ENCODE measurements at regions not wholly inside any gene's neighbourhood (a gene's known extent, or its start where the extent isn't known, plus 50 kb on each side); places are given as distances from the start of the nearest gene placed in this dataset.

- no peak overlapping the region for H3K4me3 ChIP-seq (ENCODE audit: low read depth, poor library complexity, severe bottlenecking)
- DNase-seq (ENCODE audit: low spot score in 2 of 2), result no peak
- 55 to 63% methylated on average over 2 of the region's 2 CpGs for WGBS, 2 donors
- no peak for TF ChIP-seq POLR2A (IDR thresholded peaks at IDR 0.05)
- TF ChIP-seq CTCF (IDR thresholded peaks at IDR 0.05), result no peak
- intact Hi-C loops (cut with DNase I; ENCODE audit: low total_unique reads), result no loop called here
These were observed 1157.2 kb upstream of the ADGRL3 start for GRCh38 chr4:60042941-60043340.

- TF ChIP-seq CTCF (IDR thresholded peaks at IDR 0.05) (no peak), POLR2A (IDR thresholded peaks at IDR 0.05) (no peak)
- intact Hi-C loops (cut with DNase I; ENCODE audit: low total_unique reads), result no loop called here
- no peak overlapping the region for H3K4me3 ChIP-seq (ENCODE audit: low read depth, poor library complexity, severe bottlenecking)
- no peak for DNase-seq (ENCODE audit: low spot score in 2 of 2)
These were observed 1121.1 kb upstream of the ADGRL3 start for GRCh38 chr4:60078984-60079383.

GRCh38 chr4:60081839-60082238 lies 1118.3 kb upstream of the ADGRL3 start:
- no peak for DNase-seq (ENCODE audit: low spot score in 2 of 2)
- no peak overlapping the region for H3K4me3 ChIP-seq (ENCODE audit: low read depth, poor library complexity, severe bottlenecking)
- intact Hi-C loops (cut with DNase I; ENCODE audit: low total_unique reads), result no loop called here
- 65 to 72% methylated on average over 2 of the region's 2 CpGs for WGBS, 2 donors
- TF ChIP-seq CTCF (IDR thresholded peaks at IDR 0.05), result no peak
- TF ChIP-seq POLR2A (IDR thresholded peaks at IDR 0.05), result no peak

GRCh38 chr4:60088807-60089486 lies 1111.2 kb upstream of the ADGRL3 start:
- WGBS, 2 donors, result 49 to 85% methylated on average over 3 of the region's 3 CpGs
- H3K4me3 ChIP-seq (ENCODE audit: low read depth, poor library complexity, severe bottlenecking), result no peak overlapping the region
- TF ChIP-seq CTCF (IDR thresholded peaks at IDR 0.05) (no peak), POLR2A (IDR thresholded peaks at IDR 0.05) (no peak)
- no peak for DNase-seq (ENCODE audit: low spot score in 2 of 2)
- intact Hi-C loops (cut with DNase I; ENCODE audit: low total_unique reads), result no loop called here

GRCh38 chr4:60089546-60090273 lies 1110.4 kb upstream of the ADGRL3 start:
- TF ChIP-seq CTCF (IDR thresholded peaks at IDR 0.05) (no peak), POLR2A (IDR thresholded peaks at IDR 0.05) (no peak)
- DNase-seq (ENCODE audit: low spot score in 2 of 2), result no peak
- 69 to 81% methylated on average over 3 of the region's 3 CpGs for WGBS, 2 donors
- intact Hi-C loops (cut with DNase I; ENCODE audit: low total_unique reads), result no loop called here
- no peak overlapping the region for H3K4me3 ChIP-seq (ENCODE audit: low read depth, poor library complexity, severe bottlenecking)

Measured in lower leg skin (tissue), 4 donors.